Suprapubic skin (tissue), 4 donors: ENCODE measurements at regions not wholly inside any gene's neighbourhood (a gene's known extent, or its start where the extent isn't known, plus 50 kb on each side); places are given as distances from the start of the nearest gene placed in this dataset.

ENCODE experiments used
- EP300 ChIP-seq: sonication (generic); formaldehyde crosslinking; IDR thresholded peaks from one replicate; pipeline ENCODE4 v1.6.1; 2017; ENCODE audit warnings: antibody characterized with exemption
- POLR2A ChIP-seq, 2 donors: fragments of 450-650 bp; IDR thresholded peaks; one replicate each; pipeline ENCODE4 v1.6.1; 2017; ENCODE audit warnings: antibody characterized with exemption in 2 of 2, mild to moderate bottlenecking in 2 of 2, moderate library complexity in 2 of 2
- POLR2AphosphoS5 ChIP-seq, 3 donors: sonication (generic); formaldehyde crosslinking; IDR thresholded peaks; one replicate each; pipeline ENCODE4 v1.6.1; 2017; ENCODE audit warnings: antibody characterized with exemption in 3 of 3
- TF ChIP-seq, protein P1 (sequence below), 2 donors: fragments of 200-600 bp in 1 of 2; fragments of 450-650 bp in 1 of 2; sonication (generic) in 1 of 2; IDR thresholded peaks; one replicate each; pipeline ENCODE4 v1.5.1; 2016 to 2019; ENCODE audit warnings: antibody characterized with exemption in 2 of 2, mild to moderate bottlenecking in 1 of 2, moderate library complexity in 1 of 2

DNA sequence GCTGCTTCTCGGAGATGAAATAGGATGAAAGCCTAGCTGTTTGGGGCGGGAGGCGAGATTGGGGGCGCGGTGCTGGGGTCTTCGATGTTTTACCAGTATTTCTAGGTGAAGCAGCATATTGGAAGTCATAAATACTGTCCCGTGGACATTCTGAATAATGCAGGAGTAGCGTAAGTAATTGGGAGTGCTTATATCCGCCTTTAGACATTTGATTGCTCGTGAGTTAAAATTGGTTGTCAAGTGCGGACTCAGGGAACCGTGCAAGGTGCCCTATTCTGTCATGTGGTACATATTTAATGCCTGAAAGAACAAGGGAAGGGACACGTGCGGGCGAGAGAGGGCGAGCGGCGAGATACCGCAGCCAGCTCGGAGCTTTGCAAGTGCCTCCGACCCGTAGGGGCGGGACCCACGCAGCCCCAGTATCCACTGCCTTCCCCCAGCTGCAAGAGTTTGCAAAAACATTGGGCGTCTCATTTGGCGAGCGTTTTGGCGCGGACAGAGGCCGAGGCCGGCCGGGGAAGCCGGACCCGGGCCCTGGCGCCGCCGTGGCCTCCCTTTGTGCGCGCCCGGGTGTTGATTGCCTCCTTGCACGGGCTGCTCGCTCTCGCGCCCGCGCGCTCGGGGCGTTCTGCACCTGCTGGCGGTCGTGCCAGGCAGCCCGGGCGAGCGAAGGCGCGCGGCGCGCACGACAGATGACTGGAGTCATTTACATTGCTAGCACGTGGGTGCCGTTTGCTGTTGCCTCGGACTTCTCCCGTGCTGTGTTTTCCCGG is 849.8 kb upstream of the RBFOX1 start:
- TF ChIP-seq POLR2A (IDR thresholded peaks at IDR 0.05) (no peak), POLR2AphosphoS5 (IDR thresholded peaks at IDR 0.05) (no peak), EP300 (no peak)
- TF ChIP-seq, protein P1, sequence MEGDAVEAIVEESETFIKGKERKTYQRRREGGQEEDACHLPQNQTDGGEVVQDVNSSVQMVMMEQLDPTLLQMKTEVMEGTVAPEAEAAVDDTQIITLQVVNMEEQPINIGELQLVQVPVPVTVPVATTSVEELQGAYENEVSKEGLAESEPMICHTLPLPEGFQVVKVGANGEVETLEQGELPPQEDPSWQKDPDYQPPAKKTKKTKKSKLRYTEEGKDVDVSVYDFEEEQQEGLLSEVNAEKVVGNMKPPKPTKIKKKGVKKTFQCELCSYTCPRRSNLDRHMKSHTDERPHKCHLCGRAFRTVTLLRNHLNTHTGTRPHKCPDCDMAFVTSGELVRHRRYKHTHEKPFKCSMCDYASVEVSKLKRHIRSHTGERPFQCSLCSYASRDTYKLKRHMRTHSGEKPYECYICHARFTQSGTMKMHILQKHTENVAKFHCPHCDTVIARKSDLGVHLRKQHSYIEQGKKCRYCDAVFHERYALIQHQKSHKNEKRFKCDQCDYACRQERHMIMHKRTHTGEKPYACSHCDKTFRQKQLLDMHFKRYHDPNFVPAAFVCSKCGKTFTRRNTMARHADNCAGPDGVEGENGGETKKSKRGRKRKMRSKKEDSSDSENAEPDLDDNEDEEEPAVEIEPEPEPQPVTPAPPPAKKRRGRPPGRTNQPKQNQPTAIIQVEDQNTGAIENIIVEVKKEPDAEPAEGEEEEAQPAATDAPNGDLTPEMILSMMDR (IDR thresholded peaks at IDR 0.05): no peak
